Mesenchymal stem cell (in vitro differentiated cells and primary cell): ENCODE measurements at regions not wholly inside any gene's neighbourhood (a gene's known extent, or its start where the extent isn't known, plus 50 kb on each side); places are given as distances from the start of the nearest gene placed in this dataset.

ENCODE experiments used
- DNase-seq: peaks from one replicate; pipeline ENCODE4 v3.0.0-alpha.2; 2013
- H2AFZ ChIP-seq: one replicate; pipeline ENCODE4 v1.6.1; 2013; ENCODE audit warnings: low read depth, mild to moderate bottlenecking, control low read depth, inconsistent platforms, low read length, moderate library complexity
- H2AK5ac ChIP-seq: 2 replicates; pipeline ENCODE4 v1.6.1; 2013; ENCODE audit warnings: low read length, moderate library complexity, mild to moderate bottlenecking, inconsistent platforms; ENCODE audit not compliant: severe bottlenecking
- H2BK120ac ChIP-seq: one replicate; pipeline ENCODE4 v1.6.1; 2013; ENCODE audit warnings: low read depth, mild to moderate bottlenecking, inconsistent platforms, low read length, moderate library complexity
- H2BK12ac ChIP-seq, 2 experiments: one replicate each; pipeline ENCODE4 v1.6.1; 2013; ENCODE audit warnings: inconsistent platforms in 2 of 2, low read length in 2 of 2, mild to moderate bottlenecking in 2 of 2, moderate library complexity in 2 of 2, control low read depth in 1 of 2
- H2BK15ac ChIP-seq: one replicate; pipeline ENCODE4 v1.6.1; 2013; ENCODE audit warnings: mild to moderate bottlenecking, low read depth, inconsistent platforms; ENCODE audit not compliant: poor library complexity, severe bottlenecking
- H2BK5ac ChIP-seq: 2 replicates; pipeline ENCODE4 v1.6.1; 2013; ENCODE audit warnings: low read depth, mild to moderate bottlenecking, low read length, control low read depth, inconsistent platforms; ENCODE audit not compliant: poor library complexity, severe bottlenecking
- H3K14ac ChIP-seq, 2 experiments: one replicate each; pipeline ENCODE4 v1.6.1; 2013; ENCODE audit warnings: inconsistent platforms in 2 of 2, low read length in 2 of 2, control low read depth in 1 of 2, mild to moderate bottlenecking in 1 of 2, moderate library complexity in 1 of 2
- H3K18ac ChIP-seq, 2 experiments: one replicate each; pipeline ENCODE4 v1.6.1; 2013; ENCODE audit warnings: inconsistent platforms in 2 of 2, low read length in 2 of 2, control low read depth in 1 of 2, low read depth in 1 of 2, mild to moderate bottlenecking in 1 of 2
- H3K23ac ChIP-seq, 2 experiments: one replicate each; pipeline ENCODE4 v1.6.1; 2013; ENCODE audit warnings: inconsistent platforms in 2 of 2, low read length in 2 of 2, mild to moderate bottlenecking in 2 of 2, moderate library complexity in 2 of 2, control low read depth in 1 of 2
- H3K27ac ChIP-seq: 2 replicates; pipeline ENCODE4 v1.5.1; 2013; ENCODE audit warnings: mild to moderate bottlenecking, moderate library complexity, low read length, control low read depth, inconsistent platforms; ENCODE audit not compliant: poor library complexity, severe bottlenecking
- H3K27me3 ChIP-seq, 2 experiments: 2 replicates each; pipeline versions ENCODE4 v1.6.1 to v1.7.0; 2013; ENCODE audit warnings: low read length in 2 of 2, mild to moderate bottlenecking in 2 of 2, moderate library complexity in 2 of 2, control low read depth in 1 of 2, inconsistent platforms in 1 of 2; ENCODE audit not compliant: control insufficient read depth in 1 of 2, insufficient read depth in 1 of 2
- H3K36me3 ChIP-seq, 2 experiments: 2 replicates each; pipeline versions ENCODE4 v1.6.1 to v1.7.0; 2013; ENCODE audit warnings: low read length in 2 of 2, control low read depth in 1 of 2, inconsistent platforms in 1 of 2, low read depth in 1 of 2, mild to moderate bottlenecking in 1 of 2; ENCODE audit not compliant: insufficient read depth in 2 of 2, control insufficient read depth in 1 of 2
- H3K4ac ChIP-seq, 2 experiments: one replicate each; pipeline ENCODE4 v1.6.1; 2013; ENCODE audit warnings: inconsistent platforms in 2 of 2, low read length in 2 of 2, mild to moderate bottlenecking in 2 of 2, moderate library complexity in 2 of 2, control low read depth in 1 of 2, low read depth in 1 of 2
- H3K4me1 ChIP-seq: 2 replicates; pipeline ENCODE4 v1.6.1; 2013; ENCODE audit warnings: low read depth, low read length, control low read depth; ENCODE audit not compliant: control insufficient read depth, insufficient read depth
- H3K4me2 ChIP-seq: 2 replicates; pipeline ENCODE4 v1.6.1; 2013; ENCODE audit warnings: low read length, mild to moderate bottlenecking, inconsistent platforms; ENCODE audit not compliant: poor library complexity, severe bottlenecking
- H3K4me3 ChIP-seq, 2 experiments: 2 replicates each; pipeline versions ENCODE4 v1.5.1 to v1.7.0; 2013; ENCODE audit warnings: low read length in 2 of 2, mild to moderate bottlenecking in 2 of 2, control low read depth in 1 of 2, low read depth in 1 of 2; ENCODE audit not compliant: insufficient read depth in 1 of 2
- H3K79me1 ChIP-seq: replicated peaks from 2 replicates; pipeline ENCODE4 v1.6.1; 2013; ENCODE audit warnings: mild to moderate bottlenecking, control low read depth, low read length, inconsistent platforms; ENCODE audit not compliant: poor library complexity, severe bottlenecking
- H3K9ac ChIP-seq: 2 replicates; pipeline ENCODE4 v1.7.0; 2013; ENCODE audit warnings: mild to moderate bottlenecking, low read length, moderate library complexity
- H3K9me3 ChIP-seq: 2 replicates; pipeline ENCODE4 v1.7.0; 2013; ENCODE audit warnings: mild to moderate bottlenecking, low read length; ENCODE audit not compliant: control insufficient read depth
- H4K8ac ChIP-seq: one replicate; pipeline ENCODE4 v1.6.1; 2013; ENCODE audit warnings: inconsistent platforms, mild to moderate bottlenecking, low read length, moderate library complexity
- H4K91ac ChIP-seq: one replicate; pipeline ENCODE4 v1.6.1; 2013; ENCODE audit warnings: mild to moderate bottlenecking, low read length, inconsistent platforms
- WGBS: methylation state at CpG from one replicate; pipeline ENCODE4 v1.1.7; 2013; ENCODE audit warnings: mixed read lengths; 5-methylcytosine and 5-hydroxymethylcytosine counted together

- Histone ChIP-seq H2AFZ (no peak overlapping the region), H3K9me3 (no peaks in the 10 kb centered on the region), H3K36me3 (no peaks in the 10 kb centered on the region), H2BK120ac (no peak overlapping the region), H3K14ac (no peak overlapping the region), H2BK12ac (no peak overlapping the region), H3K79me1 (no peaks in the 10 kb centered on the region), H3K18ac (no peak overlapping the region), H4K91ac (no peak overlapping the region), H3K27me3 (peaks cover 2 to 5% of the 10 kb centered on the region in 2 experiments), H3K4me2 (no peak overlapping the region), H2BK15ac (no peak overlapping the region), H3K4me1 (no peaks in the 10 kb centered on the region), H3K4ac (no peak overlapping the region), H2BK5ac (no peak overlapping the region), H3K27ac (no peak overlapping the region), H4K8ac (no peak overlapping the region), H2AK5ac (no peak overlapping the region), H3K9ac (no peak overlapping the region), H3K4me3 (no peak overlapping the region), H3K23ac (no peak overlapping the region)
- DNase-seq, result no peak
- WGBS, result 90% methylated on average over 4 of the region's 4 CpGs
Measured at GRCh38 chr17:59462385-59462784, 103.0 kb upstream of the DHX40 start.

- Histone ChIP-seq H3K4me1 (peaks cover 2% of the 10 kb centered on the region), H2BK12ac (no peak overlapping the region), H3K4ac (no peak overlapping the region), H3K79me1 (no peaks in the 10 kb centered on the region), H3K36me3 (no peaks in the 10 kb centered on the region), H4K91ac (no peak overlapping the region), H3K27me3 (peaks cover 10 to 12% of the 10 kb centered on the region in 2 experiments), H3K4me3 (no peak overlapping the region), H3K14ac (no peak overlapping the region), H2BK120ac (no peak overlapping the region), H2BK15ac (no peak overlapping the region), H3K18ac (no peak overlapping the region), H3K4me2 (no peak overlapping the region), H2AK5ac (no peak overlapping the region), H3K9ac (no peak overlapping the region), H3K27ac (no peak overlapping the region), H3K23ac (no peak overlapping the region), H3K9me3 (no peaks in the 10 kb centered on the region), H2AFZ (no peak overlapping the region), H2BK5ac (no peak overlapping the region), H4K8ac (no peak overlapping the region)
- no peak for DNase-seq
- 86% methylated on average over 5 of the region's 5 CpGs for WGBS
Measured at GRCh38 chr17:59464246-59464645, 101.2 kb upstream of the DHX40 start.

- H4K91ac ChIP-seq, result no peak overlapping the region
- no peak for DNase-seq
- no peak overlapping the region for H3K4me2 ChIP-seq
- no peak overlapping the region for H4K8ac ChIP-seq
- H3K4me3 ChIP-seq, result no peak overlapping the region
- H2BK120ac ChIP-seq, result no peak overlapping the region
- no peak overlapping the region for H3K14ac ChIP-seq
- H3K36me3 ChIP-seq, result no peaks in the 10 kb centered on the region
- H2BK12ac ChIP-seq, result no peak overlapping the region
- H3K9me3 ChIP-seq, result no peaks in the 10 kb centered on the region
- no peak overlapping the region for H3K9ac ChIP-seq
- H2AK5ac ChIP-seq, result no peak overlapping the region
- H3K4ac ChIP-seq, result no peak overlapping the region
- no peak overlapping the region for H3K18ac ChIP-seq
- H3K27me3 ChIP-seq, result peaks cover 10 to 12% of the 10 kb centered on the region in 2 experiments
- WGBS, result 94% methylated on average over 5 of the region's 6 CpGs
- H3K27ac ChIP-seq, result no peak overlapping the region
- no peak overlapping the region for H2BK15ac ChIP-seq
- H3K4me1 ChIP-seq, result peaks cover 2% of the 10 kb centered on the region
- H3K23ac ChIP-seq, result no peak overlapping the region
- no peaks in the 10 kb centered on the region for H3K79me1 ChIP-seq
- no peak overlapping the region for H2AFZ ChIP-seq
- no peak overlapping the region for H2BK5ac ChIP-seq
Measured at GRCh38 chr17:59465949-59466307, 99.5 kb upstream of the DHX40 start.

GRCh38 chr17:59466946-59467801 is 98.2 kb upstream of the DHX40 start:
- Histone ChIP-seq H3K23ac (no peak overlapping the region), H2BK5ac (no peak overlapping the region), H4K8ac (no peak overlapping the region), H3K4me1 (peaks cover 2% of the 10 kb centered on the region), H3K79me1 (no peaks in the 10 kb centered on the region), H3K4me2 (no peak overlapping the region), H4K91ac (no peak overlapping the region), H3K27me3 (peaks cover 10 to 12% of the 10 kb centered on the region in 2 experiments), H2BK12ac (no peak overlapping the region), H3K9ac (no peak overlapping the region), H2BK120ac (no peak overlapping the region), H3K36me3 (no peaks in the 10 kb centered on the region), H3K4me3 (no peak overlapping the region), H3K27ac (no peak overlapping the region), H3K18ac (no peak overlapping the region), H3K14ac (no peak overlapping the region), H3K4ac (no peak overlapping the region), H2AFZ (no peak overlapping the region), H3K9me3 (no peaks in the 10 kb centered on the region), H2AK5ac (no peak overlapping the region), H2BK15ac (no peak overlapping the region)
- WGBS, result 99% methylated on average over 4 of the region's 5 CpGs
- DNase-seq, result no peak
